Calu3 (cell line): ENCODE measurements at regions not wholly inside any gene's neighbourhood (a gene's known extent, or its start where the extent isn't known, plus 50 kb on each side); places are given as distances from the start of the nearest gene placed in this dataset.
"Not testable (repeated sequence)": the region's sequence is repeated elsewhere in the genome, so short reads cannot be mapped to it uniquely, and the experiment has no call there.

ENCODE experiments used
- BruUV-seq: library from RNA; stranded (reverse); fragments of 400-500 nt; replicated peaks from 2 replicates; lab custom pipeline; 2021; lab: Mats Ljungman, UMichigan
- CTCF ChIA-PET: fragments of 300-600 bp; sonication (Branson Sonifier 250); formaldehyde crosslinking; loops from one replicate; lab custom pipeline; 2022; ENCODE audit warnings: antibody characterized with exemption; lab: Charles Lee
- DNase-seq: peaks from one replicate; pipeline ENCODE4 v3.0.0; 2022
- H3K27ac Mint-ChIP-seq: one replicate; pipeline ENCODE4 v1.8.0; 2022; ENCODE audit warnings: mixed read lengths; ENCODE audit not compliant: unreplicated experiment
- H3K27me3 Mint-ChIP-seq: one replicate; pipeline ENCODE4 v1.8.0; 2022; ENCODE audit warnings: mixed read lengths; ENCODE audit not compliant: unreplicated experiment
- H3K36me3 Mint-ChIP-seq: one replicate; pipeline ENCODE4 v1.8.0; 2022; ENCODE audit warnings: mild to moderate bottlenecking, moderate library complexity, mixed read lengths; ENCODE audit not compliant: insufficient read depth, unreplicated experiment
- H3K4me1 Mint-ChIP-seq: one replicate; pipeline ENCODE4 v1.8.0; 2022; ENCODE audit warnings: mild to moderate bottlenecking, low read depth, mixed read lengths; ENCODE audit not compliant: unreplicated experiment
- H3K4me3 Mint-ChIP-seq: one replicate; pipeline ENCODE4 v1.8.0; 2022; ENCODE audit warnings: mild to moderate bottlenecking, low read depth, moderate library complexity, mixed read lengths; ENCODE audit not compliant: unreplicated experiment
- H3K9me3 Mint-ChIP-seq: one replicate; pipeline ENCODE4 v1.8.0; 2022; ENCODE audit warnings: low read depth, mixed read lengths; ENCODE audit not compliant: unreplicated experiment
- CTCF ChIP-seq: fragments of 200-600 bp; IDR thresholded peaks from one replicate; pipeline ENCODE4 v1.8.0; 2022; ENCODE audit warnings: antibody characterized with exemption; ENCODE audit not compliant: unreplicated experiment
- intact Hi-C: fragments of 100-400 bp; cut with micrococcal nuclease; formaldehyde crosslinking; loops from one replicate; pipeline ENCODE4 v1.10.0; 2022; ENCODE audit not compliant: unreplicated experiment

- Mint-ChIP-seq H3K27me3 (no peaks in the 10 kb centered on the region), H3K4me3 (no peak overlapping the region), H3K4me1 (no peaks in the 10 kb centered on the region), H3K36me3 (no peaks in the 10 kb centered on the region), H3K9me3 (no peaks in the 10 kb centered on the region), H3K27ac (no peak overlapping the region)
- CTCF ChIA-PET = no interaction called here
- DNase-seq = no peak
- no TSS peak for BruUV-seq
- TF ChIP-seq CTCF = no peak
- intact Hi-C loops = no loop called here
Observed at GRCh38 chr1:194366705-194367104, 1180.3 kb upstream of the B3GALT2 start.

- H3K4me3 Mint-ChIP-seq = no peak overlapping the region
- H3K27me3 Mint-ChIP-seq = no peaks in the 10 kb centered on the region
- intact Hi-C loops = no loop called here
- no peaks in the 10 kb centered on the region for H3K36me3 Mint-ChIP-seq
- DNase-seq = no peak
- H3K9me3 Mint-ChIP-seq = peaks cover 6% of the 10 kb centered on the region
- TF ChIP-seq CTCF = no peak
- H3K27ac Mint-ChIP-seq = no peak overlapping the region
- no peaks in the 10 kb centered on the region for H3K4me1 Mint-ChIP-seq
- BruUV-seq = no TSS peak
- CTCF ChIA-PET = interaction anchor here (0.6 kb wide), 1 partner anchor 55 kb away, joined by 3 read pairs; no protein-coding TSS in a partner anchor
Observed at GRCh38 chr1:194362327-194362726, 1175.9 kb upstream of the B3GALT2 start.

- no peaks in the 10 kb centered on the region for H3K36me3 Mint-ChIP-seq
- intact Hi-C loops = no loop called here
- no TSS peak for BruUV-seq
- no peak overlapping the region for H3K27ac Mint-ChIP-seq
- DNase-seq = no peak
- no peaks in the 10 kb centered on the region for H3K4me1 Mint-ChIP-seq
- H3K4me3 Mint-ChIP-seq = no peak overlapping the region
- CTCF ChIA-PET = no interaction called here
- H3K9me3 Mint-ChIP-seq = peaks cover 7% of the 10 kb centered on the region
- H3K27me3 Mint-ChIP-seq = no peaks in the 10 kb centered on the region
- no peak for TF ChIP-seq CTCF
Observed at GRCh38 chr1:194361374-194362131, 1175.1 kb upstream of the B3GALT2 start.

GRCh38 chr1:194358208-194358581 is 1171.8 kb upstream of the B3GALT2 start:
- Mint-ChIP-seq H3K36me3 (no peaks in the 10 kb centered on the region), H3K4me1 (no peaks in the 10 kb centered on the region), H3K27ac (no peak overlapping the region), H3K9me3 (peaks cover 7% of the 10 kb centered on the region), H3K27me3 (no peaks in the 10 kb centered on the region), H3K4me3 (no peak overlapping the region)
- TF ChIP-seq CTCF = no peak
- CTCF ChIA-PET = no interaction called here
- BruUV-seq = no TSS peak
- intact Hi-C loops = no loop called here
- no peak for DNase-seq

- DNase-seq, H3K4me1 Mint-ChIP-seq, H3K27me3 Mint-ChIP-seq, BruUV-seq, intact Hi-C loops, H3K27ac Mint-ChIP-seq, H3K9me3 Mint-ChIP-seq, H3K4me3 Mint-ChIP-seq, H3K36me3 Mint-ChIP-seq, CTCF ChIA-PET: not testable (repeated sequence)
Observed at GRCh38 chr1:194357573-194358207, 1171.3 kb upstream of the B3GALT2 start.
